ENCODE measurements at regions not wholly inside any gene's neighbourhood (a gene's known extent, or its start where the extent isn't known, plus 50 kb on each side); places are given as distances from the start of the nearest gene placed in this dataset.

DNA sequence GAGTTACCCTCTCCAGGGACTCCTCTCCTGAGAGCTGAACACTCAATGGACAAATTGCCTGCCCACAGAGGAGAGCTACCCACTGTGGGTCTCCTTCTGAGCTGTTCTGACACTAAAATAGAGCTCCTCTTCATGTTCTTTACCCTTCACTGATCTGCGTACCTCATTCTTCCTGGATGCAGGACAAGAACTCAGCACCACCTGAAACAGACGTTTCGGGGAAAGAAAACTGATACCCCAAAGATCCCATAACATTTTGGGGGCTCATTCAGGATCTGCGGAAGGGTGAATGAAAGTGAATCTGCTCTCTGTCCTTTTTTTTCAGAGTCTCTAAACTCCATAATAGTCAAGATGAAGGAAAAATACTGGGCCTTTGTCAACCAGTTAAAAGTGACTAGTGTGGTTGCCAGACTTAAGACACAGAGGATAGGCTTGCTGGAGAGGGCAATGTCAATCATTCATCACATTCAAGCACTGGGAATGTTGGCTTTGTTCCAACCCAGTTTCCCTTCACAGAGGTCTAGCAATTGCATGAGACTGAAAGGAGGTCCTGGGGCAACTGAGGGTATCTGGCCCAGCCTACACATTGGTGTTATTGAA is 136.7 kb upstream of the SLITRK6 start:
- TF ChIP-seq, protein P1, sequence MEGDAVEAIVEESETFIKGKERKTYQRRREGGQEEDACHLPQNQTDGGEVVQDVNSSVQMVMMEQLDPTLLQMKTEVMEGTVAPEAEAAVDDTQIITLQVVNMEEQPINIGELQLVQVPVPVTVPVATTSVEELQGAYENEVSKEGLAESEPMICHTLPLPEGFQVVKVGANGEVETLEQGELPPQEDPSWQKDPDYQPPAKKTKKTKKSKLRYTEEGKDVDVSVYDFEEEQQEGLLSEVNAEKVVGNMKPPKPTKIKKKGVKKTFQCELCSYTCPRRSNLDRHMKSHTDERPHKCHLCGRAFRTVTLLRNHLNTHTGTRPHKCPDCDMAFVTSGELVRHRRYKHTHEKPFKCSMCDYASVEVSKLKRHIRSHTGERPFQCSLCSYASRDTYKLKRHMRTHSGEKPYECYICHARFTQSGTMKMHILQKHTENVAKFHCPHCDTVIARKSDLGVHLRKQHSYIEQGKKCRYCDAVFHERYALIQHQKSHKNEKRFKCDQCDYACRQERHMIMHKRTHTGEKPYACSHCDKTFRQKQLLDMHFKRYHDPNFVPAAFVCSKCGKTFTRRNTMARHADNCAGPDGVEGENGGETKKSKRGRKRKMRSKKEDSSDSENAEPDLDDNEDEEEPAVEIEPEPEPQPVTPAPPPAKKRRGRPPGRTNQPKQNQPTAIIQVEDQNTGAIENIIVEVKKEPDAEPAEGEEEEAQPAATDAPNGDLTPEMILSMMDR (IDR thresholded peaks at IDR 0.05; ENCODE audit: control extremely low read depth, extremely low read depth), result no peak
- H3K4me1 ChIP-seq (ENCODE audit: control insufficient read depth in 5 of 5, insufficient read depth in 5 of 5, low read length in 5 of 5), result no peaks in the 10 kb centered on the region
- ATAC-seq (ENCODE audit: insufficient read depth, low FRiP score) (no peak), DNase-seq (no peak)
- H3K9ac ChIP-seq (ENCODE audit: insufficient read depth in 1 of 2, low read length in 2 of 2), result no peak overlapping the region
- H3K36me3 ChIP-seq (ENCODE audit: control insufficient read depth in 4 of 4, insufficient read depth in 4 of 4, low read length in 4 of 4), result no peaks in the 10 kb centered on the region
- H3K4me3 ChIP-seq, result no peak overlapping the region
- H3K27ac ChIP-seq (ENCODE audit: low read depth in 1 of 2, low read length in 1 of 2), result no peak overlapping the region
- WGBS, 2 donors, result 81 to 90% methylated on average over 4 of the region's 4 CpGs
- H3K27me3 ChIP-seq (ENCODE audit: control insufficient read depth in 3 of 3, insufficient read depth in 3 of 3, low read length in 2 of 3), result no peaks in the 10 kb centered on the region
- H3K9me3 ChIP-seq (ENCODE audit: control insufficient read depth in 4 of 4, insufficient read depth in 3 of 4, low read length in 3 of 4), result peaks cover 0 to 23% (median 15%) of the 10 kb centered on the region in 4 donors

GRCh38 chr13:85930108-85930507 is 130.9 kb upstream of the SLITRK6 start:
- no peaks in the 10 kb centered on the region for H3K27me3 ChIP-seq (ENCODE audit: control insufficient read depth in 3 of 3, insufficient read depth in 3 of 3, low read length in 2 of 3)
- no peaks in the 10 kb centered on the region for H3K4me1 ChIP-seq (ENCODE audit: control insufficient read depth in 5 of 5, insufficient read depth in 5 of 5, low read length in 5 of 5)
- no peak overlapping the region for H3K4me3 ChIP-seq
- ATAC-seq (ENCODE audit: insufficient read depth, low FRiP score) (no peak), DNase-seq (no peak)
- 30 to 54% methylated on average over 2 of the region's 2 CpGs for WGBS, 2 donors
- TF ChIP-seq, protein P1 (IDR thresholded peaks at IDR 0.05; ENCODE audit: control extremely low read depth, extremely low read depth), result no peak
- no peak overlapping the region for H3K27ac ChIP-seq (ENCODE audit: low read depth in 1 of 2, low read length in 1 of 2)
- no peak overlapping the region for H3K9ac ChIP-seq (ENCODE audit: insufficient read depth in 1 of 2, low read length in 2 of 2)
- H3K36me3 ChIP-seq (ENCODE audit: control insufficient read depth in 4 of 4, insufficient read depth in 4 of 4, low read length in 4 of 4), result no peaks in the 10 kb centered on the region
- peaks cover 0 to 6% (median under 1%) of the 10 kb centered on the region in 4 donors for H3K9me3 ChIP-seq (ENCODE audit: control insufficient read depth in 4 of 4, insufficient read depth in 3 of 4, low read length in 3 of 4)

- no peak for DNase-seq
- H3K9me3 ChIP-seq (ENCODE audit: control insufficient read depth in 4 of 4, insufficient read depth in 3 of 4, low read length in 3 of 4), result peaks cover 0 to 5% (median 0%) of the 10 kb centered on the region in 4 donors
- TF ChIP-seq, protein P1 (IDR thresholded peaks at IDR 0.05; ENCODE audit: control extremely low read depth, extremely low read depth), result no peak
- 62 to 70% methylated on average over 1 of the region's 1 CpG for WGBS, 2 donors
- no peaks in the 10 kb centered on the region for H3K36me3 ChIP-seq (ENCODE audit: control insufficient read depth in 4 of 4, insufficient read depth in 4 of 4, low read length in 4 of 4)
- no peak overlapping the region for H3K27ac ChIP-seq (ENCODE audit: low read depth in 1 of 2, low read length in 1 of 2)
- no peak overlapping the region for H3K9ac ChIP-seq (ENCODE audit: insufficient read depth in 1 of 2, low read length in 2 of 2)
- H3K4me1 ChIP-seq (ENCODE audit: control insufficient read depth in 5 of 5, insufficient read depth in 5 of 5, low read length in 5 of 5), result no peaks in the 10 kb centered on the region
- H3K4me3 ChIP-seq, result no peak overlapping the region
- no peaks in the 10 kb centered on the region for H3K27me3 ChIP-seq (ENCODE audit: control insufficient read depth in 3 of 3, insufficient read depth in 3 of 3, low read length in 2 of 3)
- ATAC-seq (ENCODE audit: insufficient read depth, low FRiP score), result no peak
Observed at GRCh38 chr13:85910962-85911361, 111.7 kb upstream of the SLITRK6 start.

- Histone ChIP-seq H3K27ac (ENCODE audit: low read depth in 1 of 2, low read length in 1 of 2) (no peak overlapping the region), H3K9ac (ENCODE audit: insufficient read depth in 1 of 2, low read length in 2 of 2) (no peak overlapping the region), H3K4me3 (no peak overlapping the region), H3K36me3 (ENCODE audit: control insufficient read depth in 4 of 4, insufficient read depth in 4 of 4, low read length in 4 of 4) (no peaks in the 10 kb centered on the region), H3K9me3 (ENCODE audit: control insufficient read depth in 4 of 4, insufficient read depth in 3 of 4, low read length in 3 of 4) (peaks cover 0 to 2% (median 0%) of the 10 kb centered on the region in 4 donors), H3K4me1 (ENCODE audit: control insufficient read depth in 5 of 5, insufficient read depth in 5 of 5, low read length in 5 of 5) (no peaks in the 10 kb centered on the region), H3K27me3 (ENCODE audit: control insufficient read depth in 3 of 3, insufficient read depth in 3 of 3, low read length in 2 of 3) (no peaks in the 10 kb centered on the region)
- WGBS, 2 donors, result 67 to 79% methylated on average over 2 of the region's 2 CpGs
- ATAC-seq (ENCODE audit: insufficient read depth, low FRiP score) (no peak), DNase-seq (no peak)
- TF ChIP-seq, protein P1 (IDR thresholded peaks at IDR 0.05; ENCODE audit: control extremely low read depth, extremely low read depth), result no peak
Observed at GRCh38 chr13:85900521-85900920, 101.3 kb upstream of the SLITRK6 start.

All from lung (tissue), 11 donors.